Lower leg skin (tissue), 3 donors: ENCODE measurements at regions not wholly inside any gene's neighbourhood (a gene's known extent, or its start where the extent isn't known, plus 50 kb on each side); places are given as distances from the start of the nearest gene placed in this dataset.
"Not testable (repeated sequence)": the region's sequence is repeated elsewhere in the genome, so short reads cannot be mapped to it uniquely, and the experiment has no call there.

Source experiments
- POLR2A ChIP-seq, 2 donors: fragments of 450-650 bp; IDR thresholded peaks; one replicate each; pipeline ENCODE4 v1.6.1; 2016 to 2017; ENCODE audit warnings: antibody characterized with exemption in 2 of 2, mild to moderate bottlenecking in 1 of 2, moderate library complexity in 1 of 2
- TF ChIP-seq, protein P1 (sequence below), 3 donors: fragments of 450-650 bp; IDR thresholded peaks; one replicate each; pipeline ENCODE4 v1.5.1; 2016; ENCODE audit warnings: antibody characterized with exemption in 3 of 3, mild to moderate bottlenecking in 3 of 3, moderate library complexity in 2 of 3

GRCh38 chr14:97068293-97068692, 271.1 kb downstream of the VRK1 start:
- TF ChIP-seq, protein P1, sequence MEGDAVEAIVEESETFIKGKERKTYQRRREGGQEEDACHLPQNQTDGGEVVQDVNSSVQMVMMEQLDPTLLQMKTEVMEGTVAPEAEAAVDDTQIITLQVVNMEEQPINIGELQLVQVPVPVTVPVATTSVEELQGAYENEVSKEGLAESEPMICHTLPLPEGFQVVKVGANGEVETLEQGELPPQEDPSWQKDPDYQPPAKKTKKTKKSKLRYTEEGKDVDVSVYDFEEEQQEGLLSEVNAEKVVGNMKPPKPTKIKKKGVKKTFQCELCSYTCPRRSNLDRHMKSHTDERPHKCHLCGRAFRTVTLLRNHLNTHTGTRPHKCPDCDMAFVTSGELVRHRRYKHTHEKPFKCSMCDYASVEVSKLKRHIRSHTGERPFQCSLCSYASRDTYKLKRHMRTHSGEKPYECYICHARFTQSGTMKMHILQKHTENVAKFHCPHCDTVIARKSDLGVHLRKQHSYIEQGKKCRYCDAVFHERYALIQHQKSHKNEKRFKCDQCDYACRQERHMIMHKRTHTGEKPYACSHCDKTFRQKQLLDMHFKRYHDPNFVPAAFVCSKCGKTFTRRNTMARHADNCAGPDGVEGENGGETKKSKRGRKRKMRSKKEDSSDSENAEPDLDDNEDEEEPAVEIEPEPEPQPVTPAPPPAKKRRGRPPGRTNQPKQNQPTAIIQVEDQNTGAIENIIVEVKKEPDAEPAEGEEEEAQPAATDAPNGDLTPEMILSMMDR (IDR thresholded peaks at IDR 0.05) = not testable (repeated sequence)
- not testable (repeated sequence) for TF ChIP-seq POLR2A (IDR thresholded peaks at IDR 0.05)
